ENCODE measurements at regions not wholly inside any gene's neighbourhood (a gene's known extent, or its start where the extent isn't known, plus 50 kb on each side); places are given as distances from the start of the nearest gene placed in this dataset.

GRCh38 chr18:46319783-46320182, 215.6 kb downstream of the HAUS1 start:
- no peak overlapping the region for H3K18ac ChIP-seq (ENCODE audit: extremely low read depth, low read length)
- no peaks in the 10 kb centered on the region for H3K79me1 ChIP-seq (ENCODE audit: low read depth, low read length)
- CTCF ChIA-PET (ENCODE audit: partially characterized antibody) = interaction anchor here (1.3 to 4.1 kb wide), 5 partner anchors 9 to 38 kb away, joined by 4 to 18 read pairs (median 4); no protein-coding TSS in a partner anchor
- FAIRE-seq (no peak), DNase-seq (ENCODE audit: low read depth in 1 of 2, low spot score in 2 of 2) (no peak)
- no peak overlapping the region for H2BK5ac ChIP-seq (ENCODE audit: low read depth, low read length)
- WGBS, 2 experiments (ENCODE audit: extremely low coverage in 1 of 2, insufficient coverage in 1 of 2, insufficient read length in 1 of 2, insufficient replicate concordance in 2 of 2, low coverage in 1 of 2, low lambda C conversion rate in 2 of 2, missing lambda C conversion rate in 1 of 2) = 91% methylated on average over 1 of the region's 1 CpG; no CpG with 5 or more reads in 1 of the 2 experiments
- H3K4ac ChIP-seq (replicated peaks; ENCODE audit: insufficient read length, low read depth, low read length) = no peak overlapping the region
- no peak overlapping the region for H2BK120ac ChIP-seq (replicated peaks; ENCODE audit: low read depth, low read length)
- H3K4me3 ChIP-seq (ENCODE audit: extremely low read depth in 1 of 4, insufficient read depth in 2 of 4, low read depth in 3 of 4, low read length in 4 of 4) = no peak overlapping the region
- no peak overlapping the region for H2AFZ ChIP-seq (ENCODE audit: low read length)
- H3K56ac ChIP-seq (replicated peaks; ENCODE audit: insufficient read length, low read depth, low read length) = no peak overlapping the region
- H3K36me3 ChIP-seq (ENCODE audit: control insufficient read depth in 2 of 4, insufficient read depth in 4 of 4, low read length in 3 of 4) = no peaks in the 10 kb centered on the region
- no peak overlapping the region for H2BK20ac ChIP-seq (ENCODE audit: low read length)
- H3K79me2 ChIP-seq (ENCODE audit: control insufficient read depth in 1 of 2, insufficient read depth in 2 of 2, low read length in 2 of 2) = no peaks in the 10 kb centered on the region
- H3K4me2 ChIP-seq (ENCODE audit: insufficient read depth in 1 of 2, low read depth in 2 of 2, low read length in 2 of 2) = no peak overlapping the region
- no peaks in the 10 kb centered on the region for H4K20me1 ChIP-seq (replicated peaks in 1 of 2; ENCODE audit: control insufficient read depth in 1 of 2, insufficient read depth in 2 of 2, low read length in 2 of 2)
- no peak overlapping the region for H3K14ac ChIP-seq (ENCODE audit: insufficient read length)
- H4K8ac ChIP-seq (ENCODE audit: extremely low read depth, insufficient read depth, low read length) = no peak overlapping the region
- no peak overlapping the region for H4K91ac ChIP-seq (replicated peaks; ENCODE audit: insufficient read length, low read length)
- H4K5ac ChIP-seq (ENCODE audit: insufficient read length, low read depth, low read length) = no peak overlapping the region
- POLR2A ChIA-PET (ENCODE audit: partially characterized antibody) = no interaction called here
- no peak overlapping the region for H2BK15ac ChIP-seq (ENCODE audit: low read length)
- H2BK12ac ChIP-seq (ENCODE audit: low read depth, low read length) = no peak overlapping the region
- no peak overlapping the region for H2AK5ac ChIP-seq (ENCODE audit: low read depth, low read length)
- H3K9me3 ChIP-seq (ENCODE audit: insufficient read depth in 2 of 2, low read depth in 1 of 2, low read length in 1 of 2) = no peaks in the 10 kb centered on the region
- no peak overlapping the region for H3K27ac ChIP-seq (ENCODE audit: low read depth, low read length)
- no peak overlapping the region for H3K9ac ChIP-seq (replicated peaks in 1 of 4; ENCODE audit: extremely low read depth in 1 of 4, low read depth in 3 of 4, low read length in 3 of 4)
- no peaks in the 10 kb centered on the region for H3K27me3 ChIP-seq (replicated peaks in 1 of 4; ENCODE audit: control insufficient read depth in 3 of 4, extremely low read depth in 1 of 4, insufficient read depth in 3 of 4, low read length in 3 of 4)
- H3K4me1 ChIP-seq (replicated peaks in 1 of 4; ENCODE audit: control insufficient read depth in 3 of 4, insufficient read depth in 4 of 4, low read length in 3 of 4) = peaks cover 6 to 21% (median 18%) of the 10 kb centered on the region in 4 experiments
- H3K23ac ChIP-seq (ENCODE audit: insufficient read length) = no peak overlapping the region
- no peaks in the 10 kb centered on the region for H3K23me2 ChIP-seq (ENCODE audit: low read depth, low read length)
- no peak for TF ChIP-seq SIX5 (IDR thresholded peaks at IDR 0.05; ENCODE audit: low read depth, low read length)
- no peak for TF ChIP-seq ATF2 (IDR thresholded peaks at IDR 0.05; ENCODE audit: low read length)
- TF ChIP-seq TAF1 (IDR thresholded peaks at IDR 0.05; ENCODE audit: low read depth, low read length) = no peak
- TF ChIP-seq EGR1 (IDR thresholded peaks at IDR 0.05; ENCODE audit: borderline replicate concordance, low read depth, low read length) = no peak
- TF ChIP-seq RNF2 (IDR thresholded peaks at IDR 0.05; ENCODE audit: borderline replicate concordance, low read depth, low read length, missing control alignments, poor library complexity, severe bottlenecking) = no peak
- TF ChIP-seq CEBPB (IDR thresholded peaks at IDR 0.05; ENCODE audit: low read depth, low read length) = no peak
- no peak for TF ChIP-seq MAX (IDR thresholded peaks at IDR 0.05)
- TF ChIP-seq CHD1 (IDR thresholded peaks at IDR 0.05; ENCODE audit: low read depth, low read length) = no peak
- TF ChIP-seq ASH2L (IDR thresholded peaks at IDR 0.05; ENCODE audit: low read length) = no peak
- no peak for TF ChIP-seq POLR2A (IDR thresholded peaks at IDR 0.05; ENCODE audit: control extremely low read depth in 1 of 2, low read depth in 2 of 2, low read length in 2 of 2)
- no peak for TF ChIP-seq RFX5 (IDR thresholded peaks at IDR 0.05; ENCODE audit: borderline replicate concordance, low read depth, low read length)
- TF ChIP-seq MAFK (IDR thresholded peaks at IDR 0.05; ENCODE audit: low read depth, low read length) = no peak
- no peak for TF ChIP-seq HDAC2 (IDR thresholded peaks at IDR 0.05; ENCODE audit: borderline replicate concordance in 1 of 2, low read depth in 2 of 2, low read length in 2 of 2)
- TF ChIP-seq KDM4A (IDR thresholded peaks at IDR 0.05; ENCODE audit: low read depth, low read length, severe bottlenecking) = no peak

Measured in H1 (cell line).